ENCODE measurements at regions not wholly inside any gene's neighbourhood (a gene's known extent, or its start where the extent isn't known, plus 50 kb on each side); places are given as distances from the start of the nearest gene placed in this dataset.

GRCh38 chr10:130430852-130431704 lies 294.9 kb downstream of the GLRX3 start:
- DNase-seq (ENCODE audit: low spot score) = no peak

GRCh38 chr10:130432271-130432670 lies 296.1 kb downstream of the GLRX3 start:
- no peak for DNase-seq (ENCODE audit: low spot score)

- no peak for DNase-seq (ENCODE audit: low spot score)
Observed at GRCh38 chr10:130432850-130433249, 296.7 kb downstream of the GLRX3 start.

GRCh38 chr10:130434446-130435385 lies 298.5 kb downstream of the GLRX3 start:
- no peak for DNase-seq (ENCODE audit: low spot score)

GRCh38 chr10:130435961-130436360 lies 299.8 kb downstream of the GLRX3 start:
- no peak for DNase-seq (ENCODE audit: low spot score)

GRCh38 chr10:130438861-130439260 lies 302.7 kb downstream of the GLRX3 start:
- DNase-seq (ENCODE audit: low spot score) = no peak

- DNase-seq (ENCODE audit: low spot score) = no peak
Observed at GRCh38 chr10:130439766-130440165, 303.6 kb downstream of the GLRX3 start.

GRCh38 chr10:130440494-130440893 lies 304.3 kb downstream of the GLRX3 start:
- no peak for DNase-seq (ENCODE audit: low spot score)

- no peak for DNase-seq (ENCODE audit: low spot score)
Observed at GRCh38 chr10:130440971-130441370, 304.8 kb downstream of the GLRX3 start.

- no peak for DNase-seq (ENCODE audit: low spot score)
Observed at GRCh38 chr10:130443066-130443465, 306.9 kb downstream of the GLRX3 start.

- no peak for DNase-seq (ENCODE audit: low spot score)
Observed at GRCh38 chr10:130453036-130453720, 317.0 kb downstream of the GLRX3 start.

- no peak for DNase-seq (ENCODE audit: low spot score)
Observed at GRCh38 chr10:130453721-130454542, 317.7 kb downstream of the GLRX3 start.

GRCh38 chr10:130454543-130455000 lies 318.4 kb downstream of the GLRX3 start:
- no peak for DNase-seq (ENCODE audit: low spot score)

- no peak for DNase-seq (ENCODE audit: low spot score)
Observed at GRCh38 chr10:130455111-130455695, 319.0 kb downstream of the GLRX3 start.

- no peak for DNase-seq (ENCODE audit: low spot score)
Observed at GRCh38 chr10:130455791-130456190, 319.6 kb downstream of the GLRX3 start.

GRCh38 chr10:130456616-130457015 lies 320.4 kb downstream of the GLRX3 start:
- DNase-seq (ENCODE audit: low spot score) = no peak

GRCh38 chr10:130458509-130458908 lies 322.3 kb downstream of the GLRX3 start:
- DNase-seq (ENCODE audit: low spot score) = no peak

- no peak for DNase-seq (ENCODE audit: low spot score)
Observed at GRCh38 chr10:130459011-130459410, 322.8 kb downstream of the GLRX3 start.

GRCh38 chr10:130459851-130460490 lies 323.8 kb downstream of the GLRX3 start:
- DNase-seq (ENCODE audit: low spot score) = no peak

GRCh38 chr10:130461631-130462030 lies 325.4 kb downstream of the GLRX3 start:
- no peak for DNase-seq (ENCODE audit: low spot score)

All from LoVo (cell line).